ENCODE measurements at regions not wholly inside any gene's neighbourhood (a gene's known extent, or its start where the extent isn't known, plus 50 kb on each side); places are given as distances from the start of the nearest gene placed in this dataset.

DNA sequence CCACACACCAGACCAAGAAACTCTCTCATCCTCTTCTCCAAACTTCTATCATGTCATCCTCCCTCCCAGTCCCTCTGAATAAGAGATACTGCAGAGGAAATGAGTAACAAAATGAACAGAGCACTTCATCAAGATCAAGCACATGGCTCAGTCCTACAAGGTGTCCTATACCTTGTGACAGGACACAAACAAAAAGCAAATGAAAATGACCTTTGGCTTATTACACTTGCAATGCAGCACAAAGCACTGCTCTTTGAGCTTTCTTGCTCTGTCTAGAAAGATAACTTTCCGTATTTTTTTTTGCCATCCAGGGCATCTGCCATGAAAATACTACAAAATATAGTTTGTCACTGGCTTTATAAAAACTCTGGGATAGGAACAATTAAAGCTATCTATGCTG lies 402.7 kb downstream of the HNRNPD start:
- TF ChIP-seq POLR2AphosphoS5 (IDR thresholded peaks at IDR 0.05; ENCODE audit: low read depth, low read length) (no peak), TAF1 (IDR thresholded peaks at IDR 0.05; ENCODE audit: borderline replicate concordance, insufficient read depth, low read length) (no peak), SIN3A (IDR thresholded peaks at IDR 0.05; ENCODE audit: borderline replicate concordance, insufficient read depth, low read length) (no peak), FOXP2 (optimal IDR thresholded peaks at IDR 0.05; ENCODE audit: borderline replicate concordance, extremely low read depth, extremely low read length, insufficient read depth) (no peak)
- TF ChIP-seq, protein P1, sequence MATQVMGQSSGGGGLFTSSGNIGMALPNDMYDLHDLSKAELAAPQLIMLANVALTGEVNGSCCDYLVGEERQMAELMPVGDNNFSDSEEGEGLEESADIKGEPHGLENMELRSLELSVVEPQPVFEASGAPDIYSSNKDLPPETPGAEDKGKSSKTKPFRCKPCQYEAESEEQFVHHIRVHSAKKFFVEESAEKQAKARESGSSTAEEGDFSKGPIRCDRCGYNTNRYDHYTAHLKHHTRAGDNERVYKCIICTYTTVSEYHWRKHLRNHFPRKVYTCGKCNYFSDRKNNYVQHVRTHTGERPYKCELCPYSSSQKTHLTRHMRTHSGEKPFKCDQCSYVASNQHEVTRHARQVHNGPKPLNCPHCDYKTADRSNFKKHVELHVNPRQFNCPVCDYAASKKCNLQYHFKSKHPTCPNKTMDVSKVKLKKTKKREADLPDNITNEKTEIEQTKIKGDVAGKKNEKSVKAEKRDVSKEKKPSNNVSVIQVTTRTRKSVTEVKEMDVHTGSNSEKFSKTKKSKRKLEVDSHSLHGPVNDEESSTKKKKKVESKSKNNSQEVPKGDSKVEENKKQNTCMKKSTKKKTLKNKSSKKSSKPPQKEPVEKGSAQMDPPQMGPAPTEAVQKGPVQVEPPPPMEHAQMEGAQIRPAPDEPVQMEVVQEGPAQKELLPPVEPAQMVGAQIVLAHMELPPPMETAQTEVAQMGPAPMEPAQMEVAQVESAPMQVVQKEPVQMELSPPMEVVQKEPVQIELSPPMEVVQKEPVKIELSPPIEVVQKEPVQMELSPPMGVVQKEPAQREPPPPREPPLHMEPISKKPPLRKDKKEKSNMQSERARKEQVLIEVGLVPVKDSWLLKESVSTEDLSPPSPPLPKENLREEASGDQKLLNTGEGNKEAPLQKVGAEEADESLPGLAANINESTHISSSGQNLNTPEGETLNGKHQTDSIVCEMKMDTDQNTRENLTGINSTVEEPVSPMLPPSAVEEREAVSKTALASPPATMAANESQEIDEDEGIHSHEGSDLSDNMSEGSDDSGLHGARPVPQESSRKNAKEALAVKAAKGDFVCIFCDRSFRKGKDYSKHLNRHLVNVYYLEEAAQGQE (IDR thresholded peaks at IDR 0.05; ENCODE audit: insufficient read depth in 1 of 2, low read depth in 2 of 2, low read length in 2 of 2) = no peak

DNA sequence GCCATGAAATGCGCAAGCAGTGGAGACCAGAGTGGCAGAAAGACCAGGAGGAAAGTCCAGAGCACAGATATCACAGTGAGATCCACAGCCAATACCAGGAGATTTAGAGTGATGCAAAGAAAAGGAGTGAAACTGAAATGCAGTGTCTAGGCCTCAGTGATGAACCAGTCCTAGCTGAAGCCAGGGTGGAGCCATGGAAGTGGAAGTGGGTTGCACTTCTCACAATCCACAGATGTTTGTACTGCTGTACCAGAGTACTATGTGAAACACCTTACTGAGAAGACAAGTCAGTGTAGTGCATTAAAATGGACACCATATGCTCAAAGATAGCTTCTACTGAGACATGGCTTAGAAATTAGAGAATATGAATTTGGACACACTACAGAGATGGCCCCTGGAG lies 403.3 kb downstream of the HNRNPD start:
- TF ChIP-seq SIN3A (IDR thresholded peaks at IDR 0.05; ENCODE audit: borderline replicate concordance, insufficient read depth, low read length) = no peak
- TF ChIP-seq POLR2AphosphoS5 (IDR thresholded peaks at IDR 0.05; ENCODE audit: low read depth, low read length) = no peak
- no peak for TF ChIP-seq FOXP2 (optimal IDR thresholded peaks at IDR 0.05; ENCODE audit: borderline replicate concordance, extremely low read depth, extremely low read length, insufficient read depth)
- TF ChIP-seq TAF1 (IDR thresholded peaks at IDR 0.05; ENCODE audit: borderline replicate concordance, insufficient read depth, low read length) = no peak
- TF ChIP-seq, protein P1 (IDR thresholded peaks at IDR 0.05; ENCODE audit: insufficient read depth in 1 of 2, low read depth in 2 of 2, low read length in 2 of 2) = no peak

DNA sequence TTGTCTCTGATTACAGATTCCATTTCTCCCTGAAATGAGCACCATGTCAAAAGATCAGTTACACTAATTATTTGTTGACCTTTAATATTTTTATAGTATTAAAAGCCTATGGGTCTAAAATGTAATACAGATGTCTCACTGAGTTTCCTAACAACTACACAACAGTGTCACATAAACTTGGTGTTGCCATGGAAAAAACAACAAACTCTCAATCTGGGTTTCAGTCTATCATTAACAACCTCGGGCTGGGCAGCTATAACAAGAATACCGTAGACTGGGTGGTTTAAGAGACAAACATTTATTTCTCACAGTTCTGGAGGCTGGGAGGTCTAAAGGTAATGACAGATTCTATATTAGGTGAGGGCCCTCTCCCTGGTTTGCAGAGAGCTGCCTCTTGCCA lies 407.1 kb downstream of the HNRNPD start:
- TF ChIP-seq SIN3A (IDR thresholded peaks at IDR 0.05; ENCODE audit: borderline replicate concordance, insufficient read depth, low read length) (no peak), POLR2AphosphoS5 (IDR thresholded peaks at IDR 0.05; ENCODE audit: low read depth, low read length) (no peak), TAF1 (IDR thresholded peaks at IDR 0.05; ENCODE audit: borderline replicate concordance, insufficient read depth, low read length) (no peak), FOXP2 (optimal IDR thresholded peaks at IDR 0.05; ENCODE audit: borderline replicate concordance, extremely low read depth, extremely low read length, insufficient read depth) (no peak)
- TF ChIP-seq, protein P1 (IDR thresholded peaks at IDR 0.05; ENCODE audit: insufficient read depth in 1 of 2, low read depth in 2 of 2, low read length in 2 of 2) = no peak

DNA sequence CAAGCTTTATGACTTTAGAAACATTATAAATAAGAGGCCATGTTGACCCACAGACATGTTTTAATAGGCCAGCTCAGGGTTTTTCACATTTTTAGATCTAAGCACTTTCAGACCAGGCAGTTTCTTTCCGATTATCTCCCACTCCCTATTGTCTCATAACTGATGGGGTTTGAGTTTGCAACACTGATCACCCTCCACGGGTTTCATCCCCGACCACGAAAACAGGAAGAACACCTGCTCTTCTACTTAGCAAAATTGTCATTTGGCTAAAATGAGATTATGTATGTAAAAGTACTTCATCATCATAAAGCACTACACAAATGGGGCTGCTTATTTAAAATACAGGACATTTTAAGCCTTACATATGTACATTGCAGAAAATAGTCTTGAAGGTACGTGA lies 407.9 kb downstream of the HNRNPD start:
- TF ChIP-seq TAF1 (IDR thresholded peaks at IDR 0.05; ENCODE audit: borderline replicate concordance, insufficient read depth, low read length) (no peak), FOXP2 (optimal IDR thresholded peaks at IDR 0.05; ENCODE audit: borderline replicate concordance, extremely low read depth, extremely low read length, insufficient read depth) (no peak)
- TF ChIP-seq, protein P1 (IDR thresholded peaks at IDR 0.05; ENCODE audit: insufficient read depth in 1 of 2, low read depth in 2 of 2, low read length in 2 of 2) = no peak

DNA sequence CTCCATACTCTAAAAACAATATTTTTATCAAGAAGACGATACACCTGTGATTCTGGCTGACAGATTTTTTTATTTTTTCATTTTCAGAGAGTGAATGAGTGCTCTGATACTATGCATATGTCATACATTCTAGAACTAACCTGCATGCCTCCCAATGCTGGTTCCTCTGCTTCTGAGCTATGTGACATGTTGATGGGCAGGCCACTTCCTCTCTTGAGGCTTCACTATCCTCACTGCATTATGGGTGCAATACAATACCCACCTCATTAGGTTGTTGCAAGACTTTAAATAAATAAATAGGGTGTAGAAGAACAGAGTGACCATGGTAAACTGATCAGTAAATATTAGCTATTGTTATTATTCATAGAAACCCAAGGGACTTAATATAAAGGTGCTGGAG lies 408.3 kb downstream of the HNRNPD start:
- TF ChIP-seq SIN3A (IDR thresholded peaks at IDR 0.05; ENCODE audit: borderline replicate concordance, insufficient read depth, low read length) = no peak
- TF ChIP-seq TAF1 (IDR thresholded peaks at IDR 0.05; ENCODE audit: borderline replicate concordance, insufficient read depth, low read length) = no peak
- TF ChIP-seq, protein P1 (IDR thresholded peaks at IDR 0.05; ENCODE audit: insufficient read depth in 1 of 2, low read depth in 2 of 2, low read length in 2 of 2) = no peak
- no peak for TF ChIP-seq FOXP2 (optimal IDR thresholded peaks at IDR 0.05; ENCODE audit: borderline replicate concordance, extremely low read depth, extremely low read length, insufficient read depth)
- TF ChIP-seq POLR2AphosphoS5 (IDR thresholded peaks at IDR 0.05; ENCODE audit: low read depth, low read length) = no peak
